Caco-2 (cell line): ENCODE measurements at regions not wholly inside any gene's neighbourhood (a gene's known extent, or its start where the extent isn't known, plus 50 kb on each side); places are given as distances from the start of the nearest gene placed in this dataset.
"Not testable (repeated sequence)": the region's sequence is repeated elsewhere in the genome, so short reads cannot be mapped to it uniquely, and the experiment has no call there.

Source experiments
- BruUV-seq: library from RNA; stranded (reverse); fragments of 400-500 nt; replicated peaks from 2 replicates; lab custom pipeline; 2021; lab: Mats Ljungman, UMichigan
- CTCF ChIA-PET: fragments of 300-600 bp; sonication (Branson Sonifier 250); formaldehyde crosslinking; loops from one replicate; lab custom pipeline; 2022; ENCODE audit warnings: antibody characterized with exemption; lab: Charles Lee
- POLR2A ChIA-PET: fragments of 300-600 bp; sonication (Branson Sonifier 250); formaldehyde crosslinking; loops from one replicate; lab custom pipeline; 2022; ENCODE audit warnings: antibody characterized with exemption; lab: Charles Lee
- DNase-seq, 2 experiments: peaks; one replicate each; pipeline versions ENCODE4 v3.0.0 to v3.0.0-alpha.2; 2020 to 2022
- H3K27me3 ChIP-seq: replicated peaks from 2 replicates; pipeline ENCODE4 v1.6.0; 2011; ENCODE audit warnings: low read length; ENCODE audit not compliant: control insufficient read depth, insufficient read depth
- H3K36me3 ChIP-seq: 2 replicates; pipeline ENCODE4 v1.5.1; 2011; ENCODE audit warnings: low read length; ENCODE audit not compliant: control insufficient read depth, insufficient read depth
- H3K4me1 ChIP-seq: fragments of 250-450 bp; sonication (Bioruptor Pico); 2 replicates; pipeline ENCODE4 v1.5.1; 2020; ENCODE audit warnings: mild to moderate bottlenecking
- H3K4me3 ChIP-seq: 2 replicates; pipeline ENCODE4 v1.5.1; 2011; ENCODE audit warnings: low read depth, mild to moderate bottlenecking, control low read depth, low read length
- H3K9me3 ChIP-seq: fragments of 250-450 bp; sonication (Bioruptor Pico); 2 replicates; pipeline ENCODE4 v1.5.1; 2020; ENCODE audit warnings: mild to moderate bottlenecking, moderate library complexity
- H3K27ac Mint-ChIP-seq: one replicate; pipeline ENCODE4 v1.8.0; 2022; ENCODE audit warnings: mixed read lengths; ENCODE audit not compliant: unreplicated experiment
- H3K27me3 Mint-ChIP-seq: one replicate; pipeline ENCODE4 v1.8.0; 2022; ENCODE audit warnings: mixed read lengths; ENCODE audit not compliant: insufficient read depth, unreplicated experiment
- H3K36me3 Mint-ChIP-seq: one replicate; pipeline ENCODE4 v1.8.0; 2022; ENCODE audit warnings: mild to moderate bottlenecking, mixed read lengths; ENCODE audit not compliant: insufficient read depth, unreplicated experiment
- H3K4me1 Mint-ChIP-seq: one replicate; pipeline ENCODE4 v1.8.0; 2022; ENCODE audit warnings: low read depth, mixed read lengths; ENCODE audit not compliant: unreplicated experiment
- H3K4me3 Mint-ChIP-seq: one replicate; pipeline ENCODE4 v1.8.0; 2022; ENCODE audit warnings: mild to moderate bottlenecking, moderate library complexity, mixed read lengths; ENCODE audit not compliant: unreplicated experiment
- H3K9me3 Mint-ChIP-seq: one replicate; pipeline ENCODE4 v1.8.0; 2022; ENCODE audit warnings: mixed read lengths; ENCODE audit not compliant: unreplicated experiment
- CTCF ChIP-seq, 2 experiments: fragments of 200-600 bp in 1 of 2; IDR thresholded peaks; 1 replicate in 1 of 2; 2 replicates in 1 of 2; pipeline versions ENCODE4 v1.5.1 to v1.8.0; 2011 to 2022; ENCODE audit warnings: antibody characterized with exemption in 1 of 2, control low read depth in 1 of 2, inconsistent platforms in 1 of 2, low read depth in 1 of 2, low read length in 1 of 2, mild to moderate bottlenecking in 1 of 2, moderate library complexity in 1 of 2; ENCODE audit not compliant: insufficient read depth in 1 of 2, severe bottlenecking in 1 of 2, unreplicated experiment in 1 of 2
- intact Hi-C: fragments of 100-400 bp; cut with micrococcal nuclease; formaldehyde crosslinking; loops from one replicate; pipeline ENCODE4 v1.10.0; 2022; ENCODE audit not compliant: unreplicated experiment

GRCh38 chr2:186968277-186968676 is 119.3 kb upstream of the ZSWIM2 start:
- POLR2A ChIA-PET = no interaction called here
- Histone ChIP-seq H3K9me3 (no peaks in the 10 kb centered on the region), H3K27me3 (no peaks in the 10 kb centered on the region), H3K4me3 (no peak overlapping the region), H3K36me3 (no peaks in the 10 kb centered on the region), H3K4me1 (no peaks in the 10 kb centered on the region)
- no peak for DNase-seq
- no TSS peak for BruUV-seq
- CTCF ChIA-PET = no interaction called here
- intact Hi-C loops = no loop called here
- Mint-ChIP-seq H3K4me3 (no peak overlapping the region), H3K27ac (no peak overlapping the region), H3K4me1 (no peaks in the 10 kb centered on the region), H3K9me3 (peaks cover 8% of the 10 kb centered on the region), H3K27me3 (no peaks in the 10 kb centered on the region), H3K36me3 (no peaks in the 10 kb centered on the region)
- no peak for TF ChIP-seq CTCF (IDR thresholded peaks at IDR 0.05; ENCODE audit: insufficient read depth in 1 of 2, low read depth in 1 of 2, low read length in 1 of 2, severe bottlenecking in 1 of 2, unreplicated experiment in 1 of 2)

GRCh38 chr2:186966015-186966414 is 117.0 kb upstream of the ZSWIM2 start:
- no peaks in the 10 kb centered on the region for H3K27me3 Mint-ChIP-seq
- peaks cover 8% of the 10 kb centered on the region for H3K9me3 Mint-ChIP-seq
- Histone ChIP-seq H3K4me1 (no peaks in the 10 kb centered on the region), H3K27me3 (no peaks in the 10 kb centered on the region), H3K9me3 (no peaks in the 10 kb centered on the region), H3K36me3 (no peaks in the 10 kb centered on the region), H3K4me3 (no peak overlapping the region)
- POLR2A ChIA-PET = no interaction called here
- no peak for TF ChIP-seq CTCF (IDR thresholded peaks at IDR 0.05; ENCODE audit: insufficient read depth in 1 of 2, low read depth in 1 of 2, low read length in 1 of 2, severe bottlenecking in 1 of 2, unreplicated experiment in 1 of 2)
- intact Hi-C loops = no loop called here
- BruUV-seq = no TSS peak
- no peaks in the 10 kb centered on the region for H3K4me1 Mint-ChIP-seq
- no peak for DNase-seq
- no peaks in the 10 kb centered on the region for H3K36me3 Mint-ChIP-seq
- no peak overlapping the region for H3K27ac Mint-ChIP-seq
- H3K4me3 Mint-ChIP-seq = no peak overlapping the region
- CTCF ChIA-PET = no interaction called here

- intact Hi-C loops = no loop called here
- Histone ChIP-seq H3K9me3 (no peaks in the 10 kb centered on the region), H3K4me1 (no peaks in the 10 kb centered on the region), H3K4me3 (no peak overlapping the region), H3K27me3 (no peaks in the 10 kb centered on the region), H3K36me3 (no peaks in the 10 kb centered on the region)
- H3K36me3 Mint-ChIP-seq = no peaks in the 10 kb centered on the region
- no peak for DNase-seq
- no peaks in the 10 kb centered on the region for H3K4me1 Mint-ChIP-seq
- no peak for TF ChIP-seq CTCF (IDR thresholded peaks at IDR 0.05; ENCODE audit: insufficient read depth in 1 of 2, low read depth in 1 of 2, low read length in 1 of 2, severe bottlenecking in 1 of 2, unreplicated experiment in 1 of 2)
- H3K27me3 Mint-ChIP-seq = no peaks in the 10 kb centered on the region
- no peaks in the 10 kb centered on the region for H3K9me3 Mint-ChIP-seq
- ChIA-PET POLR2A (no interaction called here), CTCF (no interaction called here)
- H3K27ac Mint-ChIP-seq = no peak overlapping the region
- H3K4me3 Mint-ChIP-seq = no peak overlapping the region
- BruUV-seq = no TSS peak
Measured at GRCh38 chr2:186962085-186962747, 113.2 kb upstream of the ZSWIM2 start.

GRCh38 chr2:186960241-186960640 is 111.3 kb upstream of the ZSWIM2 start:
- CTCF ChIA-PET, H3K27ac Mint-ChIP-seq, H3K27me3 ChIP-seq, H3K36me3 Mint-ChIP-seq, H3K4me1 ChIP-seq, H3K36me3 ChIP-seq, intact Hi-C loops, H3K4me3 ChIP-seq, H3K27me3 Mint-ChIP-seq, H3K4me1 Mint-ChIP-seq, DNase-seq, H3K9me3 ChIP-seq, POLR2A ChIA-PET, BruUV-seq, H3K9me3 Mint-ChIP-seq, H3K4me3 Mint-ChIP-seq: not testable (repeated sequence)
